ENCODE measurements at regions not wholly inside any gene's neighbourhood (a gene's known extent, or its start where the extent isn't known, plus 50 kb on each side); places are given as distances from the start of the nearest gene placed in this dataset.
A peak's percentile ranks its signal among the peaks of the same experiment; 100 is the strongest.

- TF ChIP-seq, protein P1, sequence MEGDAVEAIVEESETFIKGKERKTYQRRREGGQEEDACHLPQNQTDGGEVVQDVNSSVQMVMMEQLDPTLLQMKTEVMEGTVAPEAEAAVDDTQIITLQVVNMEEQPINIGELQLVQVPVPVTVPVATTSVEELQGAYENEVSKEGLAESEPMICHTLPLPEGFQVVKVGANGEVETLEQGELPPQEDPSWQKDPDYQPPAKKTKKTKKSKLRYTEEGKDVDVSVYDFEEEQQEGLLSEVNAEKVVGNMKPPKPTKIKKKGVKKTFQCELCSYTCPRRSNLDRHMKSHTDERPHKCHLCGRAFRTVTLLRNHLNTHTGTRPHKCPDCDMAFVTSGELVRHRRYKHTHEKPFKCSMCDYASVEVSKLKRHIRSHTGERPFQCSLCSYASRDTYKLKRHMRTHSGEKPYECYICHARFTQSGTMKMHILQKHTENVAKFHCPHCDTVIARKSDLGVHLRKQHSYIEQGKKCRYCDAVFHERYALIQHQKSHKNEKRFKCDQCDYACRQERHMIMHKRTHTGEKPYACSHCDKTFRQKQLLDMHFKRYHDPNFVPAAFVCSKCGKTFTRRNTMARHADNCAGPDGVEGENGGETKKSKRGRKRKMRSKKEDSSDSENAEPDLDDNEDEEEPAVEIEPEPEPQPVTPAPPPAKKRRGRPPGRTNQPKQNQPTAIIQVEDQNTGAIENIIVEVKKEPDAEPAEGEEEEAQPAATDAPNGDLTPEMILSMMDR (IDR thresholded peaks at IDR 0.05 in 2 of 3, conservative IDR thresholded peaks at IDR 0.05 in 1 of 3; ENCODE audit: insufficient read depth in 2 of 3, low read depth in 1 of 3, low read length in 3 of 3), result no peak
- TF ChIP-seq CAMTA2 (CRISPR knock-in tag; conservative IDR thresholded peaks at IDR 0.05) (no peak), ZNF644 (tag; IDR thresholded peaks at IDR 0.05; ENCODE audit: low read depth) (0 out of 2 replicates have a peak, but pooled peaks have one; percentile 51), MEIS2 (IDR thresholded peaks at IDR 0.05; ENCODE audit: partially characterized antibody) (peak; percentile 54), CUX1 (CRISPR knock-in tag; IDR thresholded peaks at IDR 0.05) (no peak), ILK (tag; IDR thresholded peaks at IDR 0.05; ENCODE audit: borderline replicate concordance, low read depth) (no peak), LEF1 (IDR thresholded peaks at IDR 0.05) (0 out of 2 replicates have a peak, but pooled peaks have one; percentile 19), ATF1 (CRISPR knock-in tag; IDR thresholded peaks at IDR 0.05) (no peak), ATF1 (tag; IDR thresholded peaks at IDR 0.05) (peak; percentile 28; the same call in 1 of the 2 replicates), MAFF (IDR thresholded peaks at IDR 0.05; ENCODE audit: low read length) (peak; percentile 72; the same call in 1 of the 2 replicates), CBFA2T2 (conservative IDR thresholded peaks at IDR 0.05) (0 out of 2 replicates have a peak, but pooled peaks have one; percentile 3), ELF1 (tag; IDR thresholded peaks at IDR 0.05) (no peak), ZSCAN29 (IDR thresholded peaks at IDR 0.05) (no peak), ZNF146 (CRISPR knock-in tag; IDR thresholded peaks at IDR 0.05; ENCODE audit: unreplicated experiment) (no peak), NR2C2 (CRISPR knock-in tag; IDR thresholded peaks at IDR 0.05) (no peak), NR2C2 (tag; IDR thresholded peaks at IDR 0.05) (peak; percentile 79), SAP30 (IDR thresholded peaks at IDR 0.05; ENCODE audit: borderline replicate concordance, insufficient read depth, low read depth, low read length, poor library complexity, severe bottlenecking) (no peak), NFE2L1 (tag; IDR thresholded peaks at IDR 0.05; ENCODE audit: borderline replicate concordance, low read depth) (peak; percentile 89), RAD51 (IDR thresholded peaks at IDR 0.05; ENCODE audit: borderline replicate concordance, low read depth) (peak; percentile 33; the same call in 1 of the 2 replicates), ERF (CRISPR knock-in tag; IDR thresholded peaks at IDR 0.05) (0 out of 2 replicates have a peak, but pooled peaks have one; percentile 56), STAT5A (IDR thresholded peaks at IDR 0.05; ENCODE audit: borderline replicate concordance, low read length) (no peak), BACH1 (tag; IDR thresholded peaks at IDR 0.05) (peak; percentile 80), NFATC3 (IDR thresholded peaks at IDR 0.05) (no peak)
Measured at GRCh38 chr10:30542001-30542894, 87.3 kb downstream of the LYZL2 start (continued).

Data from K562 (cell line).